ENCODE measurements at regions not wholly inside any gene's neighbourhood (a gene's known extent, or its start where the extent isn't known, plus 50 kb on each side); places are given as distances from the start of the nearest gene placed in this dataset.
"Not testable (repeated sequence)": the region's sequence is repeated elsewhere in the genome, so short reads cannot be mapped to it uniquely, and the experiment has no call there.

DNA sequence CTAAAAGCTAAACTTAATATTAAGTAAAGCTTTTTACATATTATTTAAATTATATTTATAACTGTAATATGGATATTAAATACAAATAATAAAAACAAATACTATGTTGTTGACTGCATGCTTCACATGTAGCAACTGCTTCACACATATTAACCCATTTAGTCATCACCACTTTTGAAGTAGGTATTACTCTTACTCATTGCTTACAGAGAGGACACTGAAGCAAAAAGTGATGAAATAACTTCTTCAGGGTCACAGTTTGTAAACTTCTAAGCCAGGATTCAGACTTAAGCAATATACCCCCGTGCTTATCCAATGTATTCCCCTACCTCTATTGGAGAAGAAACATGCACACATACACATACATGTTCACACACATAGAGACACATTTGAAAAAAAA is 166.6 kb downstream of the DKK2 start:
- no peak for DNase-seq

DNA sequence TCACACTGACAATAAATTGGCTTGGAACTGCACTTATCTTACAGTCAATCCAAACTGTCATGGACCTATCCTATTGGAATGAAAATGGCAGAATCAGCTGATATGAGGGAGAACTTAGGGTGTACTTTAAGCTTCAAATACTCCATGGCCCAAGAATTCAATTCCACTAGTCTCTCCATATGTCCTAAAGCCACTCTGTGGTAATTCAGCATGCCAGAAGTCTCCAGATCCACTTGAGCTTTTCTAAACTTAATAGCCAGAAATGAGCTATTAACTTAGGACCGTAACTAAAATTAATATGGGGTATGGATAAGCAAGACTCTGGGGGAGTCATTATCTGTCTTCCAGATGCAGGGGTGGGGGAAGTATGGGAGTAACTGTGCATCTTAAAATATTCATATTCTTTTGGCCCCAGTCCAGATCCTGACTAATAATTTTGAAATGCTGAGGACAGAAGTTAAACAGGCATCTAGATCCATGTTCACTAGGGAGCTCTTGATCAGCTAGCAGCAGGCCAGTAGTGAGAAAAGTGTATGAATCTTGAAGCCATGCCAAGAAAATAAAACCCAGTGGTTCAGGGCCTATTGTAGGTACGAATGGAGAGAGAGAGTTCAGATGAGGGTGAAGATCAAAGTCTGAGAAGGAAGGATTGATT is 167.6 kb downstream of the DKK2 start:
- DNase-seq: no peak

- DNase-seq: no peak
Measured at GRCh38 chr4:106864231-106864630, 171.9 kb downstream of the DKK2 start.

- DNase-seq: no peak
Measured at GRCh38 chr4:106854569-106855351, 181.4 kb downstream of the DKK2 start.

DNA sequence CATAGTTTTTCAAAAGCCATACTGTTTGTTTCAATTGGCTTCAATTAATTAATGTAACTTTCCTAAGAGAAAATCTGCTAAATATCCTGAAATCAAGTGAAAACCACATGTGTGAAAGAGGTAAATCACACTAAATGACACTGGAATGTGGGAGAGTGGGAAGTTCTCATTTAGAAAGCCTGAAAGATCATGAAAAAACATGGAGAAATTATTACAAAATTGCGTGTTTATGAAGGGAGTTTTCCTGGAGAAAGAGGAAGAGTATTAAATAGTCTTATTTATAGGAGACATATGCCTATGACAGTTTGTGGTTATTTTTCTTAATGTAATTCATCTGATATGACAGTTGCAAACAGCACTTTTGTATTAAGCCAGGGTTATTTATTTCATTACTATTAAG is 183.7 kb downstream of the DKK2 start:
- DNase-seq: no peak

DNA sequence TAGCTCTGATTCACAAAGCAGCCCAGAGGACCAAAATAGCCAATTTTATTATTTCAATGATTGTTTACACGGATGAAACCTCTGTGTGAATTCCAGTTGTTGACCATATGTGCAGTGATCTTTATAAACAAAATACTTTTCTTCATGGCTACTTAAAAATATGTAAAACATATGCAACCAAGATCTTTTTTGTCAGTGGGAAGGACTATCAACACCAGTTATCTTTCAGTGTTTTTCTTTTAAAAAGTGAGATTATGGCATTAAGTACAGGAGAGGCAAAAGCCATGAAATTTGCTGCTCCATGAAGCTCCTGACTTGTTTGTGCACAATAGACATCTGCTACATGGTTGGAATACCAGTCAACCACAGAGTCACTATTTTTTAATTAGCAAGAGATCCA is 184.4 kb downstream of the DKK2 start:
- DNase-seq: no peak

GRCh38 chr4:106850691-106851090 is 185.4 kb downstream of the DKK2 start:
- DNase-seq: no peak

- no peak for DNase-seq
Measured at GRCh38 chr4:106835919-106836318, 200.2 kb downstream of the DKK2 start.

DNA sequence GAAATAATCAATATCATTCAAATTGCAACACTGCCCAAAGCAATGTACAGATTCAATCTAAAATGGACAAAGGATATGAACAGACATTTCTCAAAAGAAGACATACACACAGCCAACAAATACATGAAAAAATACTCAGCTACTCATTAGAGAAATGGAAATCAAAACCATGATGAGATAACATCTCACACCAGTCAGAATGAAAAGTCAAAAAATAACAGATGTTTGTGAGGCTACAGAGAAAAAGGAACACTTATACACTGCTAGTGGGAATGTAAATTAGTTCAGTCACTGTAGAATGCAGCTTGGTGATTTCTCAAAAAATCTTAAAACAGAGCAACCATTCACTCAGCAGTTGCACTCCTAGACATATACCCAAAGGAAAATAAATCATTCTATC is 205.2 kb downstream of the DKK2 start:
- DNase-seq: no peak

DNA sequence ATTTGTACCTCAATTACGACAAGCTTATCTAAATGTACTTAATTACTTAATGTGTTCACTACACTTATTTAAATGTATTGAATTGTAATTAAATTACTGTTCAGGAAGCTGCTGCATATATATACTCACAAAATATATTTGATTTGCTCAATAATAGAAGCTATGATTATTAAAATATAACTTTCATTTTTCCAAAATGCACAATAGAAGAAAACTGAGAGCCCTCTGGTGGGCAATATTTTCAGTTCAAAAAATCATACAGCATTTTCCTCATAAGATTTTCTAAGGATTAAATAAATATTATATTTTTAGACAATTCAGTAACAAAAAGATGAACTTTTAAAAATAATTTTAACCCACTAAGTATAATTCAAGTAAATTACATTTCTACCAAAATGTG is 217.3 kb downstream of the DKK2 start:
- no peak for DNase-seq

DNA sequence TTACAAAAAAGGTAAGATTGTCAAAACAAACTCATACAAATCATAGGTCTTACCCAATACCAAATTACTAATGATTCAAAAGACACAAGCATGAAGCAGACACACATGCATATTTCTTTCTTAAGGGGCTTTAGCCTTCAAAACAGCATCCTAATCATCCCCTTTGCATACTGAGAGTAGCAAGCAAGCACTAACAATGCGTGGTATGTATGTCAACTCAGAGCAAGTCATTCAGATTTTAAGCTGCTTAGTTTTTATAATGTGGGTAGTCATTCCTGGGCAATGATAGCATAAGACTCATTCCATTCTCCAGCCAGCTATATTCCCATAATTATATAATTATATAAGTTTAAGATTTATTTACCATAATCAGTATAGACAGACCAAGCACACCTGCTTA is 219.6 kb downstream of the DKK2 start:
- no peak for DNase-seq

DNA sequence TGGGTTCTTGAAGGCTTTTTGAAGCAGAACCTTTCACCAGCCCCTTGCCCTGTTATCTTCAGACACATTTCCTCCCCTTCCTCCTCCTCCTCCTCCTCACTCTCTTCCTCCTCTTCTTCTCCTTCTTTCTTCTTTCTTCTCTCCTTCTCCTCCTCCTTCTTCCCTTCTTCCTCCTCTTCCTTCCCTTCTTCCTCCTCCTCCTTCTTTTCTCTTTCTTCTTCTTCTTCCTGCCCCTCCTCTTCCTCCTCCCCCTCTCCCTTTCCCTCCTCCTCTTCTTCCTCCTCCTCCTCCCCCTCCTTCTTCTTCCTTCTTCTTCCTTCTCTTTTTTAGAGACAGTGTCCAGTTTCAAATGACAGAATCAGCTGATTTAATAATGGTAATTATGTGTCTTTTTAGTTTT is 226.0 kb downstream of the DKK2 start:
- DNase-seq: no peak

DNA sequence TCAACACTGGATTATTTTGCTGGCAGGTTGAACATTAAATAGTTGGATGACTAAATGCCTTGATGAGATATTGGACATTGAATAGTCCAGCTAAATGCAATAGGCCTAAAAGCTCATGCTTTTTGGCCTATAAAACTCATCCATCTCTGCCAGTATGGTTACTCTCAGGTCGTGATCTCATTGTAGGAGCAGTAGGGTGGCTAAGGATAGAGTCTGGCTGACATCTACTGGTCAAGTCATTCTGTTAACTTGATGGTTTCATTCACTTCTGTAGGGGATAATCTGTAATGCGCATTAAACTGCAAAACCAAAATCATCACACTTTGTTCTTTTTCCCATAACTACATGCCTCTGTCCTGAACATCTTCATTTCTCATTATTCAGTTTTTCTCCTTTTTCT is 227.0 kb downstream of the DKK2 start:
- DNase-seq: no peak

GRCh38 chr4:106806158-106806797 is 229.8 kb downstream of the DKK2 start:
- no peak for DNase-seq

DNA sequence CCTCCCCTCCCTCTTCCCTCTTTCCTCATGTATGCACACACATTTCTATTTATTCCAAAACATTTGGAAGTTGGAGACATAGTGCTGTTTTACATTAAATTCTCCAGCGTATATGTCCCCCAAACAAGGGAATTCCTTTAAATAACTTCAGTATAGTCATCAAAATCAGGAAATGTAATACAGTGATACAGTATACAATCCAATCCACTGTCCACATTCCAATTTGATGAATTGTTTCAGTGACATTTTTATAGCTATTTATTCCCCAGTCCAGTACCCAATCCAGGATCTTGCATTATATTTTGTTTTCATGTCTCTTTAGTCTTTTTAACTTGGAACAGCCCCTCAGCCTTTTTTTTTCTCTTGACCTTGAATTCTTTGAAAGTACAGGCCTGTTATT is 233.0 kb downstream of the DKK2 start:
- DNase-seq: no peak

- no peak for DNase-seq
Measured at GRCh38 chr4:106801386-106801785, 234.7 kb downstream of the DKK2 start.

GRCh38 chr4:106796876-106797275 is 239.2 kb downstream of the DKK2 start:
- DNase-seq: no peak

DNA sequence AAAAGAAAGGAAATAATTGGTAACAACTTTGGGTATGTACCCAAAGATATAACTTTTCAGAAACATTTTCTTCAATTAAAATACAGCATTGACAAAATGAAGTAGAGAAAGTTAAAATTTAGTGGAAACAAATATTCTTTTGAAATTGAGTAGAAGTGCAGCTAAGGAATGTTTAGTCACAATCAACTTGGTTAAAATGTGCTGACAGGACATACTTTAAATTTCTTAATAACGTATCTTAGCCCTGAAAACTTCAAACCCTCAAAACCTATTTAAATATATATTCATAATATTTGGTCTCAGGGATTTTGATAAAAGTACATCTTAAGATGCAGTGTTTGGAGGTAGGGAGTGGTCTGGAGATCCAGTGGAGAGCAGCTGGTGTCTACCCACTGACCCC is 240.8 kb downstream of the DKK2 start:
- DNase-seq: no peak

- no peak for DNase-seq
Measured at GRCh38 chr4:106793933-106794332, 242.2 kb downstream of the DKK2 start.

DNA sequence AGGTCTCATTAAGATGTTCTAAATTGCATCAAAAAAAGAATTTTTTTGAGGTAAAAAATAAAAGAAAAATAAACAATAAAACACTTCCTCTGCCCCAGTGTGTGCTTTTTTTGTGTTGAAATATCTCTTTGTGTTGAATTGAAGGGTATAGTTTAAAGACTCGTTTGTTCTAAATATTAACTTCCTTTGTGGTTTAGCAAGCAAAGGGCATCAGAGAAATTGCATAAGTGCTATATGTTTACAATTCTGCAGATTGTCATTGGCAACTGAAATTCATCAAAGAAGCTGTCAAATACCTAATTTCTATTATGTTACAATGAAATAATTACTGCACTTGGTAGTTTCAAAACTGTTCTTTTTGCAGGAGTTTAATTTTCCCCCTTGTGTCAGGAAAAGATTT is 260.5 kb downstream of the DKK2 start:
- no peak for DNase-seq

- DNase-seq: not testable (repeated sequence)
Measured at GRCh38 chr4:106774055-106774454, 262.1 kb downstream of the DKK2 start.

DNA sequence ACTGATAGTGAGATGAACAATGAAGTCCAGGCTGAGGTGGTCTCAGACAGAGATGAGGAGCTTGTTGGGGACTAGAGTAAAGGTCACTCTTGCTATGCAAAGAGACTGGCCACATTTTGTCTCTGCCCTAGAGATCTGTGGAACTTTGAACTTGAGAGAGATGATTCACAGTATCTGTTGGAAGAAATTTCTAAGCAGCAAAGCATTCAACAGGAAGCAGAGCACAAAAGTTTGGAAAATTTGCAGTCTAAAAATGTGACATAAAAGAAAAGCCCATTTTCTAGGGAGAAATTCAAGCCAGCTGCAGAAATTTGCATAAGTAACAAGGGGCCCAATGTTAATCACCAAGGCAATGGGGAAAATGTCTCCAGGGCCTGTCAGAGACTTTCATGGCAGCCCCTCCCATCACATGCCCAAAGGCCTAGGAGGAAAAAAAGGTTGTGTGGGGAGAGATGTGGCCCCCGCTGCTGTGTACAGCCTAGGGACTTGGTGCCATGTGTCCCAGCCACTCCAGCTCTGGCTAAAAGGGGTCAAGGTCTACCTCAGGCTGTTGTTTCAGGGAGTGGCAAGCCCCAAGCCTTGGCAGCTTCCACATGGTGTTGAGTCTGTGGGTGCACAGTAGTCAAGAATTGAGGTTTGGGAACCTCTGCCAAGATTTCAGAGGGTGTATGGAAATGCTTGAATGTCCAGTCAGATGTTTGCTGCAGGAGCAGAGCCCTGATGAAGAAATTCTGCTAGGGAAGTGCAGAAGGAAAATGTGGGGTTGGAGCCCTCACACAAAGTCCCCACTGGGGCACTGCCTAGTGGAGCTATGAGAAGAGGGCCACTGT is 262.8 kb downstream of the DKK2 start:
- no peak for DNase-seq

GRCh38 chr4:106767991-106768390 is 268.1 kb downstream of the DKK2 start:
- DNase-seq: no peak
